HG02852 (cell line): ENCODE measurements at regions not wholly inside any gene's neighbourhood (a gene's known extent, or its start where the extent isn't known, plus 50 kb on each side); places are given as distances from the start of the nearest gene placed in this dataset.
"Not testable (repeated sequence)": the region's sequence is repeated elsewhere in the genome, so short reads cannot be mapped to it uniquely, and the experiment has no call there.

Source experiments
- ATAC-seq: cut with Tn5 transposase; IDR thresholded peaks from one replicate; pipeline ENCODE4 v1.9.1; 2021; ENCODE audit warnings: mild to moderate bottlenecking, moderate library complexity; ENCODE audit not compliant: unreplicated experiment

- ATAC-seq: not testable (repeated sequence)
Observed at GRCh38 chr20:30295396-30295795, 962.1 kb upstream of the DEFB115 start.

DNA sequence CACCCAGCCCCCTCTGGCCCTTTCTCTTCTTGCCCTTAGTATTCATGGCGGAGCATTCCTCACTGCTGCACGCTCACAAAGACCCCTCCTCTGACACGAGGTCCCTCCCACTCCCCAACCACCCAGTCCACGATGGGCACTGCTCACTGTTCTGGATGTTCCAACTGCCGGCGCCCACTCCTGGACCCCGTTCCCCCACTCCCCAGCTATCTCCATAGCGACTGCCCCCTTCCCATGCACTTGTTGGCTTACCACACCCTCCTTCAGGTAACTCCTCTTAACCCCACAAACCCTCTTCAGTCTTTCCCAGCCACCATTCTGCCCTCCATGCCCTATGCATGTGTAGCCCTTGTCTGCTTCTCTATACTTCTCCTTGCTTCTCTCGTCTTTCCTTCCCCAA lies 961.5 kb upstream of the DEFB115 start:
- ATAC-seq: not testable (repeated sequence)

DNA sequence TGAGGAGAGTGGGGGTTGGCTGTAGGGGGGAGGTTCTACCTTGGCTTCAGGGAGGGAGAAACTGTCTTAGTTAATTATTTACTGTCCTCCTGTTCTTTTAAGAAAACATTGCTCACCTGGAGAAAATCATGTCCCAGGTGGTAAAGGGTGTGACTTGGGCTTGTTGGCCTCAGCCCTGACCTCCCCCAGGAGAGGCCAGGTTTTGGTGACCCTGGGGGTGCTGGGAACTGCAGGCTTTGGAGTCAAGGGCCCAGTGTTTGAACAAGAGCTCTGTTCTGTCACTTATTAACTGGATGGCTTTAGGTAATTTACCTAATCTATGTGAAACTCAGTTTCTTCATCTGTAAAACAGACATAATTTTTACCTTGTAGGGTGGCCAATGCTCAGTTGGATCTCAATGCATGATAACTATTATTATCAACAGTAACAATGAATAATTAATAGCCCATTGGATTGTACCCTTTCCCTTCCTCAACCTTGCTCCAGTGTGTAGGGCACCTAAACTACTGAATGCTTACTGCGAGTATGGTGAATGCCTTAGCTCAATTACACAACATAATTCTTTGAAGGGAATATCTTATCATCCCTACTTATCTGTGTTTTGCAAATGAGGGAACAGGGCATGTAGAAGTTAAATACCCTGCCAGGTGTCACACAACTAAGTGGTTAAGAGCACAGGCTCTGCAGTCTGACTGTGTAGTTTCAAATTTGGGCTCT lies 959.4 kb upstream of the DEFB115 start:
- not testable (repeated sequence) for ATAC-seq

GRCh38 chr20:30300220-30300642 lies 957.2 kb upstream of the DEFB115 start:
- not testable (repeated sequence) for ATAC-seq

- ATAC-seq: not testable (repeated sequence)
Observed at GRCh38 chr20:30302786-30303185, 954.7 kb upstream of the DEFB115 start.

DNA sequence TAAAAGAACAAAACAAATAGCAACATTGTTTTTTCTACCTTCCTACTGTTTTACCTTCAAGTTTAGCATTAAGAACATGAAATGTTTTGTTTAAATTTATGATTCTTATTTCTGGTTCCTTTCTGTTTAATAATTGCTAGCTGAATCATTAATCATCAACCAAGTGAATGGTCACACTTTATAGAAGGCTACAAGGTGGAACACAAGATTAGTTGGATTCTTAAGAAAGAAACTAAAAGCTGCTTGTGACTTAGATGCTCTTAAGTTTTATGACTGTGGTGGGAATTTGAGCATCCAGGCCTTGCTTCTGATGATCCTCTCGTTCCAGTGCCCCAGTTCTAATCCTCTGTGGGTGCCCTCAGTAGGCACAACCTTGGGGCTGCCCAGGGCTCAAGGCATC lies 947.5 kb upstream of the DEFB115 start:
- not testable (repeated sequence) for ATAC-seq

GRCh38 chr20:30310385-30310784 lies 947.1 kb upstream of the DEFB115 start:
- not testable (repeated sequence) for ATAC-seq

DNA sequence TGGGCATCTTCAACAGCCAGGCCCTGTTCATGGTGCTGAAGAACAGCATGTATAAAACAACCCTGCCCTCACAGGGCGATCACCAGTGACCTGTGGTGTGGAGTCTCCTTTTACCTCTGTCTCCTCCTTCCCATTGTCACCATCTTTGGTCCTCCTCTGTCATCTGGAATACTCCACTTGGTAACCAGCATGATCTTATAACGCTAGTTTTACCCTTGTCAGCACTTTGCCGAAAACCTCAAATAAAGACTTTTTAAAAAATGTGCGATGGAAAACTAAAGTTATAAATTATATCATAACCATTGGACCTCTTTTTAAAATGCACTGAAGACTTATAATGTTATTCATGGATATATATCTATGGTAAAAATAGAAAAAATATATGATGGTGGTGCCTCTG lies 945.2 kb upstream of the DEFB115 start:
- ATAC-seq: not testable (repeated sequence)

- ATAC-seq: not testable (repeated sequence)
Observed at GRCh38 chr20:30313660-30314059, 943.8 kb upstream of the DEFB115 start.

- ATAC-seq: not testable (repeated sequence)
Observed at GRCh38 chr20:30316063-30316462, 941.4 kb upstream of the DEFB115 start.

- not testable (repeated sequence) for ATAC-seq
Observed at GRCh38 chr20:30316532-30317299, 940.7 kb upstream of the DEFB115 start.

- ATAC-seq: not testable (repeated sequence)
Observed at GRCh38 chr20:30333744-30334143, 923.7 kb upstream of the DEFB115 start.

DNA sequence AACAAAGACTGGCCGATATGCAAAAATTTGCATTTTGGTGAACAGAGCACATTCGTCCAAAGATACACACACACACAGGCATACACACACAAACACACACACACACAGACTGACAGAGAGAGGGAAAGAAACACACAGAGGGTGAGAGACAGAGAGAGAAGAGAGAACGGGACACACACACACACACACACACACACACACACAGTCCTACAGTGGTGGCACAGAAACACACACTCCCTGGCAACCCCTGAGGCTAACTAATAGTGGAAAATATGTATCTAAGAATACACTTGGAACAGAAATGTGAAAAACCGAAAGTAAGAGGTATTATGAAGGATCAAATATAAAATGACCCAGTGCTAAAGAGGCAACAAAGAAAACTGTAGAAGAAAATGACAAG lies 919.9 kb upstream of the DEFB115 start:
- ATAC-seq: not testable (repeated sequence)

DNA sequence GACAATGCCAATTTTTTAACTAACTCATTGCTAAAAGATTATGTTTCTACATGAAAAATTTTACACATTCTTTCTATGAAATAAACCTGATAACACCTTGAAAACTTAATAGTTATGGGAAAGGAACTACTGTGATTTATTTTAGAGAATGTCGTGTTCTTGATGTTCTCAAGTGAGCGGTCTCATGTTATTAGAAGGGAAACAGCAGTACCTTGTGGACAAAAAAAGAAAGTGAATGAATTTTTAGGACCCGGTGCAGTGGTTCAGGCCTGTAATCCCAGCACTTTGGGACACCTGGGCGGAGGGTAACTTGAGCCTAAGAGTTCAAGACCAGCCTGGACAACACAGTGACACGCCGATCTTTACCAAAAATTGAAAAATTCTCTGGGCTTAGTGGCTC lies 908.5 kb upstream of the DEFB115 start:
- ATAC-seq: not testable (repeated sequence)

DNA sequence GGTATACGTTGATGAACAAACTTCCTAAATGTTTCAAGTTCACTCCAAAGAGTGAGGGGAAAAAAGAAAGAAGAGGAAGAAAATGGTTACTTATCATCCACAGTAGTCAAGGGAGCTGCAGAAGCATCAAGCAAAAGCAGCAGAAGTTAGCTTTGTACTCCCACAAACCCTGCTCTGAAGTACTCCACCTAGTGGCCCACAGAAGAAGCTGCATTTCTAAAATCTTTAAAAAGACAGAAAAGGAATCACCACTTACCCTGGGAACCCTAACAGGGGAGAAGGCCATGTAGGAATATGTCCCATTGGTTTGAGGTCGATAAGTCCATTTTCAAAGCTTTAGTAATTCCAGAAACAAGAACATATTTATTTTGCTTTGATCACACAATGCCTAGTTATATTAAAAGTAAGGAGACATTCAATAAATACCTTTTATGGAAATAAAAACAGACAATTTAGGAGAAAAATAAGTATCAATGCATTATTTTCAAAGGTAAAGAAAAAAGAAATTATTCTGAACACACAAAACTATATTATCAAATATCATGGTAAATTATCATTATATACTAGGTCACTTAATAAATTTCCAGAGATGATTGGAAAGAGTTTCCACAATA lies 900.5 kb upstream of the DEFB115 start:
- ATAC-seq: not testable (repeated sequence)

DNA sequence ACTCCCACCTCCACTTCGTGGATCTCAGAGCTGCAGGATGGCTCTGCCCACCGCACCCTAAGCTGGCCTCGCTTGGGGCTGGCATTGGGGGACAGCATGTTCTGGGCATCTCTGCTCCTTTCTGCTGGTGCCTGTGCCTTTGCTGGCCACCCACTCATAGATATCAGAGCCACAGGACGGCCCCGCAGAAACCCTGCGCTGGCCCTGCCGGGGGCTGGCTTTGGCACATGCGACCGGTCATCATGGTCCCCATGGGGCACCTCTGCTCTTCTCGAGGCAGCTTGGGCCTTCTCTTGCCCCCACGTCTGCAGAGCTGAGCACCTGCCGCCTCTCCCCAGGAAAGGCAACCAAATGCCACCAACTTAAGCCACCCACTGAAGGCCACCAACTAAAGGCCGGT lies 895.7 kb upstream of the DEFB115 start:
- ATAC-seq: not testable (repeated sequence)

DNA sequence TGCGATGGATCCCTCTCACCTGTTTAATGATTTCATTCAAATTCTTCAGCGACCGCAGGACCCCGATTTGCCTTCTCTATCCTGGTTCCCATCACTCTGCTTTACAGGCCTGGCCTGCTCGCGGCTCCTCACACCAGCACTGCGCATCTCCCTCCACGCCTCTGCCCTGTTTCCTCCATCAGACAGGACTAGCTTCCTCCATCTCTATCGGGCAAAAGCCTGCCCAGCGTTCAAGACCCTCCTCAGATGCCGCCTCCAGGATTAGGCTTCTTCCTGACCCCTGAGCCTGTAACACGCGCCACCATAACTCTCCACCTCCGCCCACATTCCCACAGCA lies 881.1 kb upstream of the DEFB115 start:
- ATAC-seq: not testable (repeated sequence)

- ATAC-seq: peak; percentile 90
Observed at GRCh38 chr20:30376767-30377658, 880.5 kb upstream of the DEFB115 start.

DNA sequence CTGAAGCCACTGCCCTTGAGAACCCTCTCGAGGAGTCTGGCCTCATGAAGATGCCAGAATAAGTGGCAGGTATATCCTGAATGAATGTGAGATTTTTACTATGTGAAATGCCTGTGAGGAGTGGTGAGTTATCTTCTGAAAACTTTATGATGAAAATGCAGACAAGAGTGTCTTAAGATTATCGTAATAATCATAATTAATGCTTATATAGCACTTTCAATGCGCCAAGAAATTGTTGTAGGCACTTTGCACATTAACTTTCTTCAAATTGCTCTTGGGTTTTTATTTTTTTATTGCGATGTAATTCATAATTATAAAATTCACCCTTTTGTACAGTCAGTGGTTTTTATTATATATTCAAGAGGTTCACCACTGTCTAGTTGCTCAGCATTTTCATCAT lies 879.1 kb upstream of the DEFB115 start:
- not testable (repeated sequence) for ATAC-seq

DNA sequence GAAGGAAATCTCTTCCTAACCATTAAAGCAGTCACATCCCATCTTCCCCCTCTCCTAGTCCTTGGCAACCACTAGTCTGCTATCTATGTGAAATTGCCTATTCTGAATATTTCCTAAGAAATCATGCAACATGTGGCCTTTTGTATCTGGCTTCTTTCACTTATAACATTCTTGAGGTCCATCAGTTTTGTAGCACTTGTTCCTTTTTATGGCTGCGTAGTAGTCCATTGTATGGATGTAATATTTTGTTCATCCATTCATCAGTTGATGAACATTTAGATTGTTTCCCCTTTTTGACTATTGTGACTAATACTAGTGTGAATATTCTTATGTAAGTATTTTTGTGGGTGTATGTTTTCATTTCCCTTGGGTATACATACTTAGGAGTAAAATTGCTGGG lies 878.7 kb upstream of the DEFB115 start:
- not testable (repeated sequence) for ATAC-seq

DNA sequence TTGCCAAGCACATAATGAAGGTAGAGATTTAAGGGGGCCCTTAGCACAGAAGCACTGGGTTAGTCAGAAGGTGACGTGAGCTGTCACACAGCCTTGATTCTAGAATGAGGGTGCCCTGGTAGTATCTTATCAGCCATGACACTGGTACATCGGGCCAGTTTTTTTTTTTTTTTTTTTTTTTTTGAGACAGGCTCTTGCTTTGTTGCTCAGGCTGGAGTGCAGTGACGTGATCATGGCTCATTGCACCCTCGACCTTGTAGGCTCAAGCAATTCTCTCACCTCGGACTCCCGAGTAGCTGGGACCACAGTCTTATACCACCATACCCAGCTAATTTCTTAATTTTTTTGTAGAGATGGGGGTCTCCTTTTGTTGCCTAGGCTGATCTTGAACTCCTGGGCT lies 872.6 kb upstream of the DEFB115 start:
- not testable (repeated sequence) for ATAC-seq
